Testis (tissue), 2 donors: ENCODE measurements at regions not wholly inside any gene's neighbourhood (a gene's known extent, or its start where the extent isn't known, plus 50 kb on each side); places are given as distances from the start of the nearest gene placed in this dataset.

Source experiments
- POLR2A ChIP-seq: fragments of 450-650 bp; IDR thresholded peaks from one replicate; pipeline ENCODE4 v1.6.1; 2017; ENCODE audit warnings: antibody characterized with exemption, mild to moderate bottlenecking, moderate library complexity
- TF ChIP-seq, protein P1 (sequence below), 3 experiments: fragments of 450-650 bp in 2 of 3; fragments of 200-600 bp in 1 of 3; sonication (generic) in 1 of 3; IDR thresholded peaks; one replicate each; pipeline ENCODE4 v1.5.1; 2016 to 2019; ENCODE audit warnings: antibody characterized with exemption in 3 of 3, mild to moderate bottlenecking in 2 of 3, moderate library complexity in 1 of 3

- TF ChIP-seq, protein P1, sequence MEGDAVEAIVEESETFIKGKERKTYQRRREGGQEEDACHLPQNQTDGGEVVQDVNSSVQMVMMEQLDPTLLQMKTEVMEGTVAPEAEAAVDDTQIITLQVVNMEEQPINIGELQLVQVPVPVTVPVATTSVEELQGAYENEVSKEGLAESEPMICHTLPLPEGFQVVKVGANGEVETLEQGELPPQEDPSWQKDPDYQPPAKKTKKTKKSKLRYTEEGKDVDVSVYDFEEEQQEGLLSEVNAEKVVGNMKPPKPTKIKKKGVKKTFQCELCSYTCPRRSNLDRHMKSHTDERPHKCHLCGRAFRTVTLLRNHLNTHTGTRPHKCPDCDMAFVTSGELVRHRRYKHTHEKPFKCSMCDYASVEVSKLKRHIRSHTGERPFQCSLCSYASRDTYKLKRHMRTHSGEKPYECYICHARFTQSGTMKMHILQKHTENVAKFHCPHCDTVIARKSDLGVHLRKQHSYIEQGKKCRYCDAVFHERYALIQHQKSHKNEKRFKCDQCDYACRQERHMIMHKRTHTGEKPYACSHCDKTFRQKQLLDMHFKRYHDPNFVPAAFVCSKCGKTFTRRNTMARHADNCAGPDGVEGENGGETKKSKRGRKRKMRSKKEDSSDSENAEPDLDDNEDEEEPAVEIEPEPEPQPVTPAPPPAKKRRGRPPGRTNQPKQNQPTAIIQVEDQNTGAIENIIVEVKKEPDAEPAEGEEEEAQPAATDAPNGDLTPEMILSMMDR (IDR thresholded peaks at IDR 0.05) = no peak
- TF ChIP-seq POLR2A = no peak
Observed at GRCh38 chr1:222049176-222049575, 307.3 kb upstream of the DUSP10 start.
